Ascending aorta (tissue), 2 donors: ENCODE measurements at regions not wholly inside any gene's neighbourhood (a gene's known extent, or its start where the extent isn't known, plus 50 kb on each side); places are given as distances from the start of the nearest gene placed in this dataset.

Source experiments
- DNase-seq, 2 donors: peaks; one replicate each; pipeline ENCODE4 v3.0.0-alpha.2; 2019; ENCODE audit warnings: low spot score in 2 of 2
- H3K27ac ChIP-seq, 2 donors: fragments of 200-600 bp; sonication (generic); one replicate each; pipeline ENCODE4 v1.5.1; 2016 to 2017; ENCODE audit warnings: mild to moderate bottlenecking in 1 of 2
- H3K27me3 ChIP-seq: fragments of 200-600 bp; sonication (generic); one replicate; pipeline ENCODE4 v1.5.1; 2017
- H3K36me3 ChIP-seq, 2 donors: fragments of 200-600 bp; sonication (generic); one replicate each; pipeline ENCODE4 v1.5.1; 2016
- H3K4me1 ChIP-seq, 2 donors: fragments of 200-600 bp; sonication (generic); one replicate each; pipeline ENCODE4 v1.5.1; 2016 to 2017; ENCODE audit warnings: mild to moderate bottlenecking in 1 of 2
- H3K4me3 ChIP-seq, 2 donors: fragments of 200-600 bp; sonication (generic); one replicate each; pipeline ENCODE4 v1.5.1; 2016 to 2017; ENCODE audit warnings: mild to moderate bottlenecking in 1 of 2
- H3K9me3 ChIP-seq, 2 donors: fragments of 200-600 bp; sonication (generic); one replicate each; pipeline ENCODE4 v1.5.1; 2016
- intact Hi-C: fragments of 100-400 bp; cut with DNase I; formaldehyde crosslinking; loops from one replicate; pipeline ENCODE4 v1.15.1; 2023
- TF ChIP-seq, protein P1 (sequence below), 3 experiments: fragments of 200-600 bp in 2 of 3; fragments of 450-650 bp in 1 of 3; sonication (generic) in 2 of 3; IDR thresholded peaks; one replicate each; pipeline ENCODE4 v1.5.1; 2016 to 2019; ENCODE audit warnings: antibody characterized with exemption in 3 of 3, mild to moderate bottlenecking in 1 of 3, moderate library complexity in 1 of 3

DNA sequence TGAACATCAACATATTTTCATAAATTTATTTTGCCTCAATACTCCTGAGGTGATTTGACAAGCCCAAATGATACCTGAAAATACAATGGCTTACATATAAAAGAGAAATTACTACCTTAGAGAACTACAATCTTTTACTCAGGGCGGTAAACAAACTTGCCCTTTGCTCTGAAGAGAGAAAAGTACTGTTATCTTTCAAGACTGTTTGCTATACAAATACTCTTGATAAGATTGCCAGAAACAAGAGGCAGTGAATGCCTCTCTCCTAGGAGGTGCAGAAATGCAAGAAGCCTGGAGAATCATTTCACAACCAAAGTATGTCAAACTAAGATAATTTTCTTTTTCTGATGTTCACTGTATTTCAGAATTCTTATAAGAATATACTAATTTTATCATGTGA lies 160.3 kb downstream of the ALX1 start:
- Histone ChIP-seq H3K27me3 (no peaks in the 10 kb centered on the region), H3K36me3 (no peaks in the 10 kb centered on the region), H3K4me3 (no peak overlapping the region), H3K27ac (no peak overlapping the region), H3K4me1 (no peaks in the 10 kb centered on the region), H3K9me3 (no peaks in the 10 kb centered on the region)
- intact Hi-C loops, result no loop called here
- TF ChIP-seq, protein P1, sequence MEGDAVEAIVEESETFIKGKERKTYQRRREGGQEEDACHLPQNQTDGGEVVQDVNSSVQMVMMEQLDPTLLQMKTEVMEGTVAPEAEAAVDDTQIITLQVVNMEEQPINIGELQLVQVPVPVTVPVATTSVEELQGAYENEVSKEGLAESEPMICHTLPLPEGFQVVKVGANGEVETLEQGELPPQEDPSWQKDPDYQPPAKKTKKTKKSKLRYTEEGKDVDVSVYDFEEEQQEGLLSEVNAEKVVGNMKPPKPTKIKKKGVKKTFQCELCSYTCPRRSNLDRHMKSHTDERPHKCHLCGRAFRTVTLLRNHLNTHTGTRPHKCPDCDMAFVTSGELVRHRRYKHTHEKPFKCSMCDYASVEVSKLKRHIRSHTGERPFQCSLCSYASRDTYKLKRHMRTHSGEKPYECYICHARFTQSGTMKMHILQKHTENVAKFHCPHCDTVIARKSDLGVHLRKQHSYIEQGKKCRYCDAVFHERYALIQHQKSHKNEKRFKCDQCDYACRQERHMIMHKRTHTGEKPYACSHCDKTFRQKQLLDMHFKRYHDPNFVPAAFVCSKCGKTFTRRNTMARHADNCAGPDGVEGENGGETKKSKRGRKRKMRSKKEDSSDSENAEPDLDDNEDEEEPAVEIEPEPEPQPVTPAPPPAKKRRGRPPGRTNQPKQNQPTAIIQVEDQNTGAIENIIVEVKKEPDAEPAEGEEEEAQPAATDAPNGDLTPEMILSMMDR (IDR thresholded peaks at IDR 0.05), result no peak
- DNase-seq, result no peak

DNA sequence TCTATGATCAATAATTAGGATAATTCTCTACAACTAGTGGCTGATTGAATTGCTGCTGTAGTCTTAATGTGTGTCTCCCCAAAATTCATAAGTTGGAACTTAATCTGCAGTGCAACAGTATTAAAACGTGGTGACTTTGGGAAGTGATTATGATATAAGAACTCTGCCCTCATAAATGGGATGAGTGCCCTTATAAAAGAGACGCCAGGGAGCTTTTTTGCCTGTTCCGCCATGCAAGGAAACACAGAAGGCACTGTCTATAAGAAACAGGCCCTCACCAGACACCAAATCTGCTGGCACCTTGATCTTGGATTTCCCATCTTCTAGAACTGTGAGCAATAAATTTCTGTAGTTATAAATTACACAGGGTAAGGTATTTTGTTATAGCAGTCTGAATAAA lies 161.0 kb downstream of the ALX1 start:
- TF ChIP-seq, protein P1 (IDR thresholded peaks at IDR 0.05), result no peak
- intact Hi-C loops, result no loop called here
- Histone ChIP-seq H3K4me3 (no peak overlapping the region), H3K4me1 (no peaks in the 10 kb centered on the region), H3K36me3 (no peaks in the 10 kb centered on the region), H3K27me3 (no peaks in the 10 kb centered on the region), H3K9me3 (no peaks in the 10 kb centered on the region), H3K27ac (no peak overlapping the region)
- DNase-seq, result no peak

DNA sequence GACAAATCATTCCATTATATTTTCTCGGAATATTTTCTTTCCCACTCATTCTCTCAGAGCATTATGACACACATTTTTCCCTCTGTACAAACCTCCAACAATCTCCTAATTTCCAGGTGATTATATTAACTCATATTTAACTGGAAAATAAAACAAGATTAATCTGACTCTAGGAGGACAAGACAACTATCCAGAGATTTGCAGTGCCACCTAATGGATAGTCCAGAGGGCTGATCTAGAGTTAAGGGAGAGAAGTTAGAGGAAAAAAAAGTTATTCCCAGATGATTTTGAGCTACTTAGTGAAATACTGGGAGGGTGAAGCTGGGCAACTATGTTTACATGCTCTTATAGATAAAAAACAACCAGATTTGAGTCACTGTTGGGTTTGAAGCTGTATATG lies 161.7 kb downstream of the ALX1 start:
- Histone ChIP-seq H3K36me3 (no peaks in the 10 kb centered on the region), H3K9me3 (no peaks in the 10 kb centered on the region), H3K27ac (no peak overlapping the region), H3K4me3 (no peak overlapping the region), H3K27me3 (no peaks in the 10 kb centered on the region), H3K4me1 (no peaks in the 10 kb centered on the region)
- TF ChIP-seq, protein P1 (IDR thresholded peaks at IDR 0.05), result no peak
- no peak for DNase-seq
- intact Hi-C loops, result no loop called here

DNA sequence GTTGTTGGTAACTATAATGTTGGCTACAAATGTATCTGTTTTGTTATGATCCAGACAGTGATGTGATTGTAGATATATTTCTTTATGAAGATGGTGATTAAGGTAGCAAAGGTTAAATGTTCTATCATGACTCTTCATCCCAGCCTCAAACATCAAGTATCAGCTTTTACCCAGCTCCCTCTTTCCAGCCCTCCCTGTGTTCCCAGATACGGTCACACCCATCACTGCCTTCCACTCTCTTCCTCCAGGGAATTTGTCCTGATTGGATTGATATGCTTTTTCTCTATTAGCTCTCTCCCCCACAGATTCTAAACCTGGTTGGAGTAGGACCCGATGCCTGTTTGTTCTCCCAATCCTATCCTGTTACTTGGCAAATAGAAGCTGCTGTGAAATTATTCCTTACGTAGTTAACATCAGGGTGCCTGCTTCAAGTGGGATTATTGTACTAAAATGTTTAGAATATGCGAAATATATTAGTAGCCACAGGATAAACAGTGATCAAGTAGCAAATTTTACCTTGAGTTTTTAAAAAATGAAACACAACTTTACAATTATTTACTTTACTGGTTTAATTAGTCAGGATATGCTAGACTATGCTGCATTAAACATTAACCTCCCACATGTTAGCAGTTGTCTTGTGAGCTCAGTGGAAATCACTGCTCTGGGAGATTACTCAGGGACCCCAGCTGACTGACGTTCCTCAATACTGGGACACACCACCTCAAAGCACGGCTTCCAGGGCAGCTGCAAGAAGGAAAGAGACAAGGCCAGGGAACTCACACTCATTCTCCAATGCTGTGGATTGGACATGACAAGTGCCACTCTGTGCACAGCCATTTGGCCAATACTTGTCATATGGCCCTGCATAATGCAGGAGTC lies 165.3 kb downstream of the ALX1 start:
- H3K27ac ChIP-seq, result no peak overlapping the region
- H3K9me3 ChIP-seq, result no peaks in the 10 kb centered on the region
- no peaks in the 10 kb centered on the region for H3K4me1 ChIP-seq
- no peaks in the 10 kb centered on the region for H3K27me3 ChIP-seq
- TF ChIP-seq, protein P1 (IDR thresholded peaks at IDR 0.05), result no peak
- intact Hi-C loops, result no loop called here
- no peaks in the 10 kb centered on the region for H3K36me3 ChIP-seq
- no peak for DNase-seq
- no peak overlapping the region for H3K4me3 ChIP-seq

DNA sequence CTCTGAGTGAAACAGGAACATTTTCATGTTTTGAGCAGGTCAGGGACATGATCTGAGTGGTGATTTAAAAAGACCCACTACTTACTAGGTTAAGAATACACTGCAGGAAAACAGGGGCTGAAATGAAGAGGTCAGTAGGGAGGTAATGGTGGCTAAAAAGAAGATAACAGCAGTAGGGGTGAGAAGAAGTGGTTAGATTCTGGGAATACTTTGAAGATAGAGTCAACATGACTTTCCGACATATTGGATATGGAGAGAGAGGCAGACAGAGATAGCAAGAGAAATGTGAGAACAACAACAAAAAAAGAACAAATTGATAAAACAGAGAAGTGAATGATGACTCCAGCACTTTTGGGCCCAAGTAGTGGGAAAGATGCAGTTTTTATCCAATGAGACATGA lies 168.0 kb downstream of the ALX1 start:
- no peaks in the 10 kb centered on the region for H3K9me3 ChIP-seq
- no peak overlapping the region for H3K27ac ChIP-seq
- H3K4me3 ChIP-seq, result no peak overlapping the region
- H3K36me3 ChIP-seq, result no peaks in the 10 kb centered on the region
- intact Hi-C loops, result no loop called here
- no peaks in the 10 kb centered on the region for H3K27me3 ChIP-seq
- no peaks in the 10 kb centered on the region for H3K4me1 ChIP-seq
- DNase-seq, result no peak
- TF ChIP-seq, protein P1 (IDR thresholded peaks at IDR 0.05), result no peak
